Trophoblast cell (in vitro differentiated cells and primary cell): ENCODE measurements at regions not wholly inside any gene's neighbourhood (a gene's known extent, or its start where the extent isn't known, plus 50 kb on each side); places are given as distances from the start of the nearest gene placed in this dataset.

Source experiments
- DNase-seq, 2 donors: peaks; one replicate each; pipeline ENCODE4 v3.0.0-alpha.2; 2016
- H2AFZ ChIP-seq: 2 replicates; pipeline ENCODE4 v1.6.1; 2013; ENCODE audit warnings: low read length, moderate library complexity, mild to moderate bottlenecking; ENCODE audit not compliant: insufficient read depth, poor library complexity
- H2AK5ac ChIP-seq: 2 replicates; pipeline ENCODE4 v1.6.1; 2013; ENCODE audit warnings: mild to moderate bottlenecking, low read length
- H2BK120ac ChIP-seq: 2 replicates; pipeline ENCODE4 v1.6.1; 2013; ENCODE audit warnings: low read length, mild to moderate bottlenecking, moderate library complexity; ENCODE audit not compliant: insufficient read depth, poor library complexity
- H2BK12ac ChIP-seq: 2 replicates; pipeline ENCODE4 v1.6.1; 2013; ENCODE audit warnings: mild to moderate bottlenecking, low read length, moderate library complexity
- H2BK5ac ChIP-seq: 2 replicates; pipeline ENCODE4 v1.6.1; 2013; ENCODE audit warnings: low read length, low read depth, moderate library complexity, mild to moderate bottlenecking; ENCODE audit not compliant: poor library complexity
- H3K14ac ChIP-seq: 2 replicates; pipeline ENCODE4 v1.6.1; 2013; ENCODE audit warnings: mild to moderate bottlenecking, low read length
- H3K18ac ChIP-seq: 2 replicates; pipeline ENCODE4 v1.6.1; 2013; ENCODE audit warnings: mild to moderate bottlenecking, low read length
- H3K23ac ChIP-seq: 2 replicates; pipeline ENCODE4 v1.6.1; 2013; ENCODE audit warnings: low read length
- H3K27ac ChIP-seq: 2 replicates; pipeline ENCODE4 v1.5.1; 2013; ENCODE audit warnings: low read depth, mild to moderate bottlenecking, inconsistent platforms, low read length, moderate library complexity
- H3K27me3 ChIP-seq: 2 replicates; pipeline ENCODE4 v1.6.1; 2013; ENCODE audit warnings: inconsistent platforms, mild to moderate bottlenecking, low read length, moderate library complexity; ENCODE audit not compliant: insufficient read depth
- H3K36me3 ChIP-seq, 2 experiments: 1 replicate in 1 of 2; 2 replicates in 1 of 2; pipeline ENCODE4 v1.6.1; 2013; ENCODE audit warnings: low read length in 2 of 2, mild to moderate bottlenecking in 2 of 2, moderate library complexity in 1 of 2; ENCODE audit not compliant: insufficient read depth in 2 of 2, control insufficient read depth in 1 of 2
- H3K4ac ChIP-seq: 2 replicates; pipeline ENCODE4 v1.6.1; 2013; ENCODE audit warnings: low read depth, mild to moderate bottlenecking, low read length, moderate library complexity
- H3K4me1 ChIP-seq, 2 experiments: 1 replicate in 1 of 2; 2 replicates in 1 of 2; pipeline ENCODE4 v1.6.1; 2013; ENCODE audit warnings: low read length in 2 of 2, mild to moderate bottlenecking in 2 of 2, moderate library complexity in 1 of 2; ENCODE audit not compliant: insufficient read depth in 2 of 2, control insufficient read depth in 1 of 2
- H3K4me2 ChIP-seq: 2 replicates; pipeline ENCODE4 v1.6.1; 2013; ENCODE audit warnings: inconsistent platforms, mild to moderate bottlenecking, low read length, moderate library complexity
- H3K4me3 ChIP-seq: 2 replicates; pipeline ENCODE4 v1.5.1; 2013; ENCODE audit warnings: mild to moderate bottlenecking, low read depth, low read length, inconsistent platforms
- H3K79me1 ChIP-seq: one replicate; pipeline ENCODE4 v1.6.1; 2013; ENCODE audit warnings: low read length
- H3K79me2 ChIP-seq: 2 replicates; pipeline ENCODE4 v1.6.1; 2013; ENCODE audit warnings: low read length, mild to moderate bottlenecking; ENCODE audit not compliant: control insufficient read depth, insufficient read depth, poor library complexity
- H3K9ac ChIP-seq: 2 replicates; pipeline ENCODE4 v1.6.1; 2013; ENCODE audit warnings: mild to moderate bottlenecking, low read length
- H3K9me3 ChIP-seq: 2 replicates; pipeline ENCODE4 v1.6.1; 2013; ENCODE audit warnings: low read depth, mild to moderate bottlenecking, control low read depth, inconsistent platforms, low read length; ENCODE audit not compliant: insufficient read depth
- H4K12ac ChIP-seq: 2 replicates; pipeline ENCODE4 v1.6.1; 2013; ENCODE audit warnings: low read depth, mild to moderate bottlenecking, low read length, moderate library complexity
- H4K8ac ChIP-seq: 2 replicates; pipeline ENCODE4 v1.6.1; 2013; ENCODE audit warnings: low read depth, mild to moderate bottlenecking, low read length, moderate library complexity
- H4K91ac ChIP-seq: one replicate; pipeline ENCODE4 v1.6.1; 2013; ENCODE audit warnings: low read depth, mild to moderate bottlenecking, low read length, moderate library complexity
- WGBS: extraction: QIAGEN DNeasy Blood & Tissue Kit; methylation state at CpG from one replicate; pipeline ENCODE4 v1.1.7; 2013; ENCODE audit warnings: missing lambda C conversion rate; ENCODE audit not compliant: insufficient read length, insufficient coverage; ENCODE audit errors: extremely low coverage; 5-methylcytosine and 5-hydroxymethylcytosine counted together

DNA sequence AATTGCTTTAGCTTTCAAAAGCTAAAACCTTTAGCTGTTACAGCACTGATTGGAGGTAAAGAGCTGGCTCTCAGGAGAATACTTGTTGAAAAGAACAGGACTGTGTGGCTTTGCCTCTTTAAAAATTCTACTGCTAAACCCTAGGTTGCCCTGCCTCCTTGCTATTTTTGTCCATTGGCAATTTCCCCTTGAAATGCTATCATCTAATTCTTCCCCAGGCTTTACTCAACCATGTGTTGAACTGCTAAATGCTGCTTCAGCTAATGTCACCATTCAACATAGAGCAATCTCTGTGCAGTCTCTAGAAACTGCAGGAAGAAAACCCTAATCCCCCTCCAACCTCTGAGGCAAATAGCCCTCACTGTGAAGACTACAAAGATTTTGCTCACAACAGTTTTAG, 203.7 kb upstream of the ARX start:
- no peak for DNase-seq
- no peaks in the 10 kb centered on the region for H3K27me3 ChIP-seq
- H4K12ac ChIP-seq = no peak overlapping the region
- no peaks in the 10 kb centered on the region for H3K4me1 ChIP-seq
- no peak overlapping the region for H2AK5ac ChIP-seq
- H3K9ac ChIP-seq = no peak overlapping the region
- H3K27ac ChIP-seq = no peak overlapping the region
- H3K14ac ChIP-seq = no peak overlapping the region
- no peak overlapping the region for H4K91ac ChIP-seq
- H3K79me2 ChIP-seq = no peaks in the 10 kb centered on the region
- no peaks in the 10 kb centered on the region for H3K9me3 ChIP-seq
- H2BK120ac ChIP-seq = no peak overlapping the region
- no peak overlapping the region for H3K23ac ChIP-seq
- H3K18ac ChIP-seq = no peak overlapping the region
- H2AFZ ChIP-seq = no peak overlapping the region
- H3K36me3 ChIP-seq = no peaks in the 10 kb centered on the region
- no peak overlapping the region for H2BK5ac ChIP-seq
- H3K4me2 ChIP-seq = no peak overlapping the region
- no peak overlapping the region for H4K8ac ChIP-seq
- no peak overlapping the region for H3K4me3 ChIP-seq
- H3K79me1 ChIP-seq = no peaks in the 10 kb centered on the region
- H2BK12ac ChIP-seq = no peak overlapping the region
- no peak overlapping the region for H3K4ac ChIP-seq

DNA sequence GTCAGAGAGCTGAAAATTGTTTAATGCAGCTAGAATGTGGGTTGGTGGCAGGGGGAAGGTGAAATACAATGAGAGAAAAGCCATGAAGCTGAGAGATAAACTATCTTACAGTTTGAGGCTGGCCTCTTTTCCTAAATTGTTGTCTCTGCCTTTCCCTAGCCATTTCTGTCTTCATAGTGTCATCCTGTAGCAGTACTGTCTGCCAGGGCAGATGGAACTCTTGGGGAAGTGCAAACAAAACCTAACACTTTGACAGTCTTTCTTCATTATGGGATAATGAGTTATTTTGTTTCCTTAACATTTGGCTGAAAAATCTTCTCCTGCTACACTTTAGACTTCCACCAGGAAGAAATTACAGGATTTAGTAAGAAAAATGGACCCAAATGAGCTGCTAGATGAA, 197.8 kb upstream of the ARX start:
- Histone ChIP-seq H3K4me3 (no peak overlapping the region), H3K27ac (no peak overlapping the region), H4K8ac (no peak overlapping the region), H2AFZ (no peak overlapping the region), H3K79me1 (no peaks in the 10 kb centered on the region), H2BK12ac (no peak overlapping the region), H4K91ac (no peak overlapping the region), H3K79me2 (no peaks in the 10 kb centered on the region), H3K23ac (no peak overlapping the region), H3K9ac (no peak overlapping the region), H2BK5ac (no peak overlapping the region), H3K27me3 (no peaks in the 10 kb centered on the region), H3K36me3 (no peaks in the 10 kb centered on the region), H4K12ac (no peak overlapping the region), H3K4ac (no peak overlapping the region), H3K18ac (no peak overlapping the region), H2BK120ac (no peak overlapping the region), H2AK5ac (no peak overlapping the region), H3K14ac (no peak overlapping the region), H3K9me3 (no peaks in the 10 kb centered on the region), H3K4me2 (no peak overlapping the region), H3K4me1 (no peaks in the 10 kb centered on the region)
- no peak for DNase-seq

- H2AFZ ChIP-seq = no peak overlapping the region
- no CpG with 5 or more reads among the region's 5 CpGs for WGBS
- H2AK5ac ChIP-seq = no peak overlapping the region
These were observed 192.2 kb upstream of the ARX start for GRCh38 chrX:25207803-25208475.

DNA sequence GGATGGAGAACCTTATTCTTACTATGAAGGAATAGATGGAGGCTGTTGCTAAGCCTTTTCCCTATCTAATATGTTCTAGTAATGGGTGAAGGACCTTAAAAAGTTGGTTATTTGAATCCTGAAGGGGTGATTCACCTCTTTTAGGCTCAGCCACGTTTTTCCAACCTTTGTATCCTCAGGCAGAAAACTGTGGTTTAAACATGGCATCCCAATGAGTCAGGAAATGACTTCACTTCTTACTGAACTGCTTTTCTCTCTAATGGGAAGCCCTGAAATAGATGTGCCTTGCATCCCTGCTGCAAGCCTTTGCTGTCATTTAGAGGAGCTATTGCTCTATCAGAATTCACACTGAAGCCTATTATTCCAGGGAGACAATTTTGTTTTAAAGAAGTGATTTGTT, 191.0 kb upstream of the ARX start:
- Histone ChIP-seq H3K18ac (no peak overlapping the region), H3K4me3 (no peak overlapping the region), H4K12ac (no peak overlapping the region), H3K14ac (no peak overlapping the region), H2AFZ (no peak overlapping the region), H3K79me2 (no peaks in the 10 kb centered on the region), H4K91ac (no peak overlapping the region), H3K36me3 (no peaks in the 10 kb centered on the region), H2BK12ac (no peak overlapping the region), H3K4me2 (no peak overlapping the region), H3K27me3 (no peaks in the 10 kb centered on the region), H3K27ac (no peak overlapping the region), H3K9me3 (no peaks in the 10 kb centered on the region), H3K79me1 (no peaks in the 10 kb centered on the region), H4K8ac (no peak overlapping the region), H3K4me1 (no peaks in the 10 kb centered on the region), H2AK5ac (no peak overlapping the region), H2BK5ac (no peak overlapping the region), H3K9ac (no peak overlapping the region), H2BK120ac (no peak overlapping the region), H3K4ac (no peak overlapping the region), H3K23ac (no peak overlapping the region)
- WGBS = no CpG with 5 or more reads among the region's 1 CpG
- peak; percentile 9 to 77 for DNase-seq

More at GRCh38 chrX:25207803-25208475, 192.2 kb upstream of the ARX start:
- Histone ChIP-seq H3K9me3 (no peaks in the 10 kb centered on the region), H3K27me3 (no peaks in the 10 kb centered on the region), H3K79me1 (no peaks in the 10 kb centered on the region), H2BK5ac (no peak overlapping the region), H3K79me2 (no peaks in the 10 kb centered on the region), H3K4ac (no peak overlapping the region), H3K36me3 (no peaks in the 10 kb centered on the region), H3K23ac (no peak overlapping the region), H2BK120ac (no peak overlapping the region), H4K12ac (no peak overlapping the region), H2BK12ac (no peak overlapping the region), H3K14ac (no peak overlapping the region), H4K91ac (no peak overlapping the region), H3K9ac (no peak overlapping the region), H3K18ac (no peak overlapping the region), H3K4me2 (no peak overlapping the region), H3K4me3 (no peak overlapping the region), H3K4me1 (no peaks in the 10 kb centered on the region), H4K8ac (no peak overlapping the region), H3K27ac (no peak overlapping the region)
- no peak for DNase-seq
